ENCODE measurements at regions not wholly inside any gene's neighbourhood (a gene's known extent, or its start where the extent isn't known, plus 50 kb on each side); places are given as distances from the start of the nearest gene placed in this dataset.
"Not testable (repeated sequence)": the region's sequence is repeated elsewhere in the genome, so short reads cannot be mapped to it uniquely, and the experiment has no call there.

DNA sequence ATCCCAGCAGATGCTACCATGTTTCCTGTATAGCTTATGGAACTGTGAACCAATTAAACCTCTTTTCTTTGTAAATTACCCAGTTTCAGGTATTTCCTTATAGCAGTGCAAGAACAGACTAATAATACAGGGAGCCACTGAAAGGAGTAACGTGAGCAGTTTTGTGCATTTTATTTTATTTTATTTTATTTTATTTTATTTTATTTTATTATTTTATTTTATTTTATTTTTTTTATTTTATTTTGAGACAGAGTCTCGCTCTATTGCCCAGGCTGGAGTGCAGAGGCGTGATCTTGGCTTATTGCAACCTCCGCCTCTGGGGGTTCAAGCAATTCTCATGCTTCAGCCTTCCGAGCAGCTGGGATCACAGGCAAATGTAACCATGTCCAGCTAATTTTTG lies 55.9 kb upstream of the KCNK12 start:
- in situ Hi-C loops (cut with MboI; ENCODE audit: low pct_ligation_motif_present in 1 of 4, low pct_unique_long_range_greater_than_20kb in 1 of 4, low sequenced_read_pairs in 3 of 4) (no loop called here), intact Hi-C loops (cut with DNase I; ENCODE audit: low total_unique reads) (no loop called here)
- Histone ChIP-seq H3K4me1 (no peaks in the 10 kb centered on the region), H3K27me3 (no peaks in the 10 kb centered on the region), H3K9me3 (no peaks in the 10 kb centered on the region), H3K27ac (no peak overlapping the region), H3K4me3 (no peak overlapping the region), H3K36me3 (no peaks in the 10 kb centered on the region)
- WGBS, 2 donors (ENCODE audit: low coverage in 1 of 2): 90 to 95% methylated on average over 5 of the region's 5 CpGs
- DNase-seq: no peak
- no peak for TF ChIP-seq POLR2A (IDR thresholded peaks at IDR 0.05)

DNA sequence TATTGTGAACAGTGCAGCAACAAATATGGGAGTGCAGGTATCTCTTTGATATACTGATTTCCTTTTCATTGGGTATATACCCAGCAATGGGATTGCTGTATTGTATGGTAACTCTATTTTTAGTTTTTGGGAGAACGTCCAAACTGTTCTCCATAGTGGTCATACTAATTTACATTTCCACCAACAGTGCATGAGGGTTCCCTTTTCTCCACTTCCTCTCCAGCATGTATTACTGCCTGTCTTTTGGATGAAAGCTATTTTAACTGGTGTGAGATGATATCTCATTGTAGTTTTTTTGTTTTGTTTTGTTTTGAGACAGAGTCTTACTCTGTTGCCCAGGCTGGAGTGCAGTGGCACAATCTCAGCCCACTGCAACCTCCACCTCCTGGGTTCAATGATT lies 52.4 kb upstream of the KCNK12 start:
- H3K27me3 ChIP-seq; H3K4me1 ChIP-seq; DNase-seq; in situ Hi-C loops (cut with MboI; ENCODE audit: low pct_ligation_motif_present in 1 of 4, low pct_unique_long_range_greater_than_20kb in 1 of 4, low sequenced_read_pairs in 3 of 4); H3K36me3 ChIP-seq; H3K27ac ChIP-seq; H3K4me3 ChIP-seq; intact Hi-C loops (cut with DNase I; ENCODE audit: low total_unique reads); H3K9me3 ChIP-seq: not testable (repeated sequence)
- whole genome bisulfite sequencing, 2 donors (ENCODE audit: low coverage in 1 of 2): 63% methylated on average over 1 of the region's 1 CpG; no CpG with 5 or more reads in 1 of the 2 donors

DNA sequence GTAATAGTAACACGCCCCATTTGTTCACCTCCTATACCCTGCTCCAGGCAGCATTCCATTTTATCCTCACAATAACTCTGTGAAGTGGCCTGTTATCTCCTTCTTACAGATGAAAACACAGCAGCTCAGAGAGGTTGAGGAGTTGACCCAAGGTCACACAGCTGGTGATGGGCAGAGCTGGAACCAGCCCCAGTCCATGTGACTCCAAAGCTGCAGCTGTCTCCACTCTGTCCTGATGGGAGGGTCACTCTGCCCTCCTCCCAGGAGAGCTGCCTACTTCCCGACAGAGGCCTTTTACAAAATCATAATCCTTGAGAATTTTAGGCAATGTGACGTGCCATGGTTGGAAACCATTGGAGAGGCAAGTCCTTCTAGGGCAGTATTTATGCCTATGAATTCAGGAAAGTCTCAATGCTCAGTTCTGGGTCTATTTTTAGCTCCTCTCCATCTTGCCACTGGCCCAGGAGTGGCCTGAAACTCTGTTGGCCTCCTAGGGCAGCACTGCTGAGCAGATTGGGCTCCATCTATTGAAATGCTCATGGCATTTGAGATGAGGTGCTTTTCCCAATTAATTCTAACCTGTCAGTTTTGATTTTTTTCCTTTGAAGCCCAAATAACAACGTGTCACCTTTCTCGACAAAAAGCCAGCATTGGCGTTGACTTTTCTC lies 50.1 kb upstream of the KCNK12 start:
- Histone ChIP-seq H3K27ac (no peak overlapping the region), H3K4me1 (no peaks in the 10 kb centered on the region), H3K9me3 (no peaks in the 10 kb centered on the region), H3K4me3 (no peak overlapping the region), H3K36me3 (no peaks in the 10 kb centered on the region), H3K27me3 (no peaks in the 10 kb centered on the region)
- in situ Hi-C loops (cut with MboI; ENCODE audit: low pct_ligation_motif_present in 1 of 4, low pct_unique_long_range_greater_than_20kb in 1 of 4, low sequenced_read_pairs in 3 of 4): no loop called here
- no peak for DNase-seq
- WGBS, 2 donors (ENCODE audit: low coverage in 1 of 2): 59 to 84% methylated on average over 2 to 6 of the region's 6 CpGs
- intact Hi-C loops (cut with DNase I; ENCODE audit: low total_unique reads): no loop called here
- TF ChIP-seq EP300 (IDR thresholded peaks at IDR 0.05; ENCODE audit: low read depth): no peak
- TF ChIP-seq, protein P1, sequence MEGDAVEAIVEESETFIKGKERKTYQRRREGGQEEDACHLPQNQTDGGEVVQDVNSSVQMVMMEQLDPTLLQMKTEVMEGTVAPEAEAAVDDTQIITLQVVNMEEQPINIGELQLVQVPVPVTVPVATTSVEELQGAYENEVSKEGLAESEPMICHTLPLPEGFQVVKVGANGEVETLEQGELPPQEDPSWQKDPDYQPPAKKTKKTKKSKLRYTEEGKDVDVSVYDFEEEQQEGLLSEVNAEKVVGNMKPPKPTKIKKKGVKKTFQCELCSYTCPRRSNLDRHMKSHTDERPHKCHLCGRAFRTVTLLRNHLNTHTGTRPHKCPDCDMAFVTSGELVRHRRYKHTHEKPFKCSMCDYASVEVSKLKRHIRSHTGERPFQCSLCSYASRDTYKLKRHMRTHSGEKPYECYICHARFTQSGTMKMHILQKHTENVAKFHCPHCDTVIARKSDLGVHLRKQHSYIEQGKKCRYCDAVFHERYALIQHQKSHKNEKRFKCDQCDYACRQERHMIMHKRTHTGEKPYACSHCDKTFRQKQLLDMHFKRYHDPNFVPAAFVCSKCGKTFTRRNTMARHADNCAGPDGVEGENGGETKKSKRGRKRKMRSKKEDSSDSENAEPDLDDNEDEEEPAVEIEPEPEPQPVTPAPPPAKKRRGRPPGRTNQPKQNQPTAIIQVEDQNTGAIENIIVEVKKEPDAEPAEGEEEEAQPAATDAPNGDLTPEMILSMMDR (IDR thresholded peaks at IDR 0.05): no peak
- no peak for TF ChIP-seq POLR2A (IDR thresholded peaks at IDR 0.05)
- TF ChIP-seq POLR2AphosphoS5 (IDR thresholded peaks at IDR 0.05): no peak

Measured in transverse colon (tissue), 4 donors.